Astrocyte (in vitro differentiated cells and primary cell): ENCODE measurements at regions not wholly inside any gene's neighbourhood (a gene's known extent, or its start where the extent isn't known, plus 50 kb on each side); places are given as distances from the start of the nearest gene placed in this dataset.

Experiments used
- DNase-seq: peaks from one replicate; pipeline ENCODE4 v3.0.0-alpha.2; 2010; ENCODE audit warnings: low read depth
- FAIRE-seq: peaks from 2 replicates; lab custom pipeline; 2011; peaks lifted over from hg19 to GRCh38; lab: Jason Lieb, UNC
- H2AFZ ChIP-seq: 2 replicates; pipeline ENCODE4 v1.6.0; 2012; ENCODE audit warnings: low read depth, low read length, inconsistent platforms
- H3K27ac ChIP-seq: 2 replicates; pipeline ENCODE4 v1.5.1; 2011; ENCODE audit warnings: low read depth, low read length, inconsistent platforms
- H3K27me3 ChIP-seq: 2 replicates; pipeline ENCODE4 v1.6.0; 2011; ENCODE audit warnings: low read length, inconsistent platforms; ENCODE audit not compliant: insufficient read depth
- H3K36me3 ChIP-seq: 2 replicates; pipeline ENCODE4 v1.5.1; 2011; ENCODE audit warnings: low read length, inconsistent platforms; ENCODE audit not compliant: insufficient read depth
- H3K4me1 ChIP-seq: 2 replicates; pipeline ENCODE4 v1.5.1; 2011; ENCODE audit warnings: low read length, inconsistent platforms; ENCODE audit not compliant: insufficient read depth
- H3K4me2 ChIP-seq: 2 replicates; pipeline ENCODE4 v1.6.0; 2012; ENCODE audit warnings: low read length, inconsistent platforms
- H3K4me3 ChIP-seq: 2 replicates; pipeline ENCODE4 v1.5.1; 2011; ENCODE audit warnings: low read depth, mild to moderate bottlenecking, low read length, inconsistent platforms; ENCODE audit not compliant: insufficient read depth
- H3K79me2 ChIP-seq: 2 replicates; pipeline ENCODE4 v1.6.0; 2012; ENCODE audit warnings: mild to moderate bottlenecking, low read length, inconsistent platforms; ENCODE audit not compliant: insufficient read depth
- H3K9ac ChIP-seq: 2 replicates; pipeline ENCODE4 v1.6.0; 2012; ENCODE audit warnings: mild to moderate bottlenecking, low read length, inconsistent platforms
- H3K9me3 ChIP-seq: 2 replicates; pipeline ENCODE4 v1.5.1; 2012; ENCODE audit warnings: low read depth, mild to moderate bottlenecking, low read length, inconsistent platforms; ENCODE audit not compliant: insufficient read depth
- H4K20me1 ChIP-seq: 2 replicates; pipeline ENCODE4 v1.6.0; 2012; ENCODE audit warnings: low read length, inconsistent platforms; ENCODE audit not compliant: insufficient read depth
- H3K27ac Mint-ChIP-seq: one replicate; pipeline ENCODE4 v1.8.0; 2021; ENCODE audit warnings: mild to moderate bottlenecking, mixed read lengths; ENCODE audit not compliant: unreplicated experiment
- H3K27me3 Mint-ChIP-seq: one replicate; pipeline ENCODE4 v1.8.0; 2021; ENCODE audit warnings: low read depth, mixed read lengths; ENCODE audit not compliant: unreplicated experiment
- H3K36me3 Mint-ChIP-seq: one replicate; pipeline ENCODE4 v1.8.0; 2021; ENCODE audit warnings: low read depth, mixed read lengths; ENCODE audit not compliant: unreplicated experiment
- H3K4me1 Mint-ChIP-seq: one replicate; pipeline ENCODE4 v1.8.0; 2021; ENCODE audit warnings: low read depth, mixed read lengths; ENCODE audit not compliant: unreplicated experiment
- H3K4me3 Mint-ChIP-seq: one replicate; pipeline ENCODE4 v1.8.0; 2021; ENCODE audit warnings: mild to moderate bottlenecking, moderate library complexity, mixed read lengths; ENCODE audit not compliant: unreplicated experiment
- H3K9me3 Mint-ChIP-seq: one replicate; pipeline ENCODE4 v1.8.0; 2021; ENCODE audit warnings: mild to moderate bottlenecking, mixed read lengths; ENCODE audit not compliant: unreplicated experiment
- EZH2 ChIP-seq: IDR thresholded peaks from 2 replicates; pipeline ENCODE4 v1.6.1; 2012; ENCODE audit warnings: mild to moderate bottlenecking, low read length, inconsistent platforms; ENCODE audit not compliant: insufficient read depth
- TF ChIP-seq, protein P1 (sequence below): IDR thresholded peaks from 2 replicates; pipeline ENCODE4 v1.5.1; 2011; ENCODE audit warnings: low read depth, mild to moderate bottlenecking, inconsistent platforms, low read length, moderate library complexity; ENCODE audit not compliant: insufficient read depth

DNA sequence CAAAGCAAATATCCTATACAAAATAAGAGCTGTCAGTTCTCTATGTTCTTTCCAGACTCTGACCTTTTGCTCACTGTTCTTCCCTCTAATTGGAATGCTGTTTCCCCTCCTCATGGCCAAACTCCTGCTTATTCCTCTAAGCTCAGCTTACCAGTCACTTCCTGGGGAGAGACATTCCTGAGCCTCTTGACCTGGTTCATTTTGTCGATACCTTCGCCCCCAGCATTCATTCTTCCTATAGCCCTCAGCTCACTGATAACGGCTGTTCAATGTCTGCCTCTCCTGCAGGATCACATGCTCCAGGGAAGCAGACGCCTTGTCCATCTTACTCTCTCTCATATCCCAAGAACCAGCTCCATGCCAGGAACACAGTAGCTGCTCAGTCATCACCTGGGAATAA lies 431.0 kb downstream of the MED13L start:
- Mint-ChIP-seq H3K27me3 (peaks cover 11% of the 10 kb centered on the region), H3K9me3 (peaks cover 9% of the 10 kb centered on the region), H3K4me1 (no peaks in the 10 kb centered on the region), H3K36me3 (no peaks in the 10 kb centered on the region), H3K4me3 (no peak overlapping the region), H3K27ac (no peak overlapping the region)
- no peak overlapping the region for H3K4me3 ChIP-seq
- no peaks in the 10 kb centered on the region for H4K20me1 ChIP-seq
- DNase-seq (no peak), FAIRE-seq (no peak)
- H3K9me3 ChIP-seq, result no peaks in the 10 kb centered on the region
- H3K79me2 ChIP-seq, result no peaks in the 10 kb centered on the region
- H2AFZ ChIP-seq, result no peak overlapping the region
- no peak overlapping the region for H3K4me2 ChIP-seq
- no peaks in the 10 kb centered on the region for H3K27me3 ChIP-seq
- H3K36me3 ChIP-seq, result no peaks in the 10 kb centered on the region
- no peak overlapping the region for H3K9ac ChIP-seq
- H3K4me1 ChIP-seq, result no peaks in the 10 kb centered on the region
- no peak for TF ChIP-seq EZH2
- TF ChIP-seq, protein P1, sequence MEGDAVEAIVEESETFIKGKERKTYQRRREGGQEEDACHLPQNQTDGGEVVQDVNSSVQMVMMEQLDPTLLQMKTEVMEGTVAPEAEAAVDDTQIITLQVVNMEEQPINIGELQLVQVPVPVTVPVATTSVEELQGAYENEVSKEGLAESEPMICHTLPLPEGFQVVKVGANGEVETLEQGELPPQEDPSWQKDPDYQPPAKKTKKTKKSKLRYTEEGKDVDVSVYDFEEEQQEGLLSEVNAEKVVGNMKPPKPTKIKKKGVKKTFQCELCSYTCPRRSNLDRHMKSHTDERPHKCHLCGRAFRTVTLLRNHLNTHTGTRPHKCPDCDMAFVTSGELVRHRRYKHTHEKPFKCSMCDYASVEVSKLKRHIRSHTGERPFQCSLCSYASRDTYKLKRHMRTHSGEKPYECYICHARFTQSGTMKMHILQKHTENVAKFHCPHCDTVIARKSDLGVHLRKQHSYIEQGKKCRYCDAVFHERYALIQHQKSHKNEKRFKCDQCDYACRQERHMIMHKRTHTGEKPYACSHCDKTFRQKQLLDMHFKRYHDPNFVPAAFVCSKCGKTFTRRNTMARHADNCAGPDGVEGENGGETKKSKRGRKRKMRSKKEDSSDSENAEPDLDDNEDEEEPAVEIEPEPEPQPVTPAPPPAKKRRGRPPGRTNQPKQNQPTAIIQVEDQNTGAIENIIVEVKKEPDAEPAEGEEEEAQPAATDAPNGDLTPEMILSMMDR, result no peak
- H3K27ac ChIP-seq, result no peak overlapping the region

DNA sequence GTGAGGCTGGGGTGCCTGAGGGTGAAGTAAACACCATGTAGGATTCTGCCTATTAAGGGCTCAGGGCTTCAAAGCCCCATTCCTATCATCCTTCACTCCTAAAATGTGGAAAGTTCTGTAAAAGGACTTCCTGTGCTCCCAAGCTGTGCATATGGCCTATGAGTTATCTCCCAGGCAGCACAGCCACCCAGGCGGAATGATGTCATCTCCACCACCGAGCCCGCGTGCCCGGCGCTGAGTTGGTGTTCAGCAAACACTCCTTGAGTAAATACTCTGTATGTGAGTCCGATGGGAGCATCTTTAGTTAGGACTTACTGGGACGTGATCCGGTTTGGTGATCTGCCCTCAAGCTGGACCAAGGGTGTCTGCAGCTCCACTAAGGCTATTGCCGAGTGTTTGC lies 437.3 kb downstream of the MED13L start:
- no peak for DNase-seq
- FAIRE-seq, result no peak
- Histone ChIP-seq H3K4me2 (no peak overlapping the region), H3K36me3 (no peaks in the 10 kb centered on the region), H2AFZ (no peak overlapping the region), H3K9me3 (no peaks in the 10 kb centered on the region), H3K27me3 (no peaks in the 10 kb centered on the region), H3K4me1 (no peaks in the 10 kb centered on the region), H3K9ac (no peak overlapping the region), H3K27ac (no peak overlapping the region), H4K20me1 (no peaks in the 10 kb centered on the region), H3K4me3 (no peak overlapping the region), H3K79me2 (no peaks in the 10 kb centered on the region)
- TF ChIP-seq, protein P1, result no peak
- no peak for TF ChIP-seq EZH2
- Mint-ChIP-seq H3K4me1 (no peaks in the 10 kb centered on the region), H3K27ac (no peak overlapping the region), H3K4me3 (no peak overlapping the region), H3K36me3 (no peaks in the 10 kb centered on the region), H3K9me3 (no peaks in the 10 kb centered on the region), H3K27me3 (peaks cover 20% of the 10 kb centered on the region)

DNA sequence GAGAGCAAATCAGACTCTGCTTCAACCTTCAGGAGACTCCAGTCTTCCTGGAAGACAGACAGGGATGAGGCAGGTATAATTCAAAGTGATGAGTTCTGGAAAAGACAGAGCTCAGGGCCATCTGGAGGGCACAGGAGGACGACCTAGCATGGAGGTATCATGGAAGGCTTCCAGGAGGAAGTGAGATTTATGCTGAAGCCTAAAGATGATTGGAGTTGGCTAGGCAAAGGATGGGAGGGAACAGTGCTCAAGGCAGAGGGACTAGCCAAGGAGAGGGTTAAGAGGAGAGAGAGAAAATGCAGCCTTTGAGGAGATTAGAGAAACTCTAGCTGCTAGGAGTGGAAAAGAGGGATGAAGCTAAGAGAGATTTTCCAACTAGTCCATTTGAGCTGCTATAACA lies 438.5 kb downstream of the MED13L start:
- Mint-ChIP-seq H3K4me1 (no peaks in the 10 kb centered on the region), H3K36me3 (no peaks in the 10 kb centered on the region), H3K4me3 (no peak overlapping the region), H3K9me3 (no peaks in the 10 kb centered on the region), H3K27ac (no peak overlapping the region), H3K27me3 (peaks cover 16% of the 10 kb centered on the region)
- H3K4me1 ChIP-seq, result no peaks in the 10 kb centered on the region
- H3K79me2 ChIP-seq, result no peaks in the 10 kb centered on the region
- no peak overlapping the region for H3K4me3 ChIP-seq
- H3K27ac ChIP-seq, result no peak overlapping the region
- no peak for TF ChIP-seq EZH2
- TF ChIP-seq, protein P1, result no peak
- no peaks in the 10 kb centered on the region for H4K20me1 ChIP-seq
- no peaks in the 10 kb centered on the region for H3K27me3 ChIP-seq
- H3K9me3 ChIP-seq, result no peaks in the 10 kb centered on the region
- no peak overlapping the region for H2AFZ ChIP-seq
- no peak for FAIRE-seq
- H3K4me2 ChIP-seq, result no peak overlapping the region
- no peak for DNase-seq
- H3K36me3 ChIP-seq, result no peaks in the 10 kb centered on the region
- H3K9ac ChIP-seq, result no peak overlapping the region
